ENCODE measurements at regions not wholly inside any gene's neighbourhood (a gene's known extent, or its start where the extent isn't known, plus 50 kb on each side); places are given as distances from the start of the nearest gene placed in this dataset.

DNA sequence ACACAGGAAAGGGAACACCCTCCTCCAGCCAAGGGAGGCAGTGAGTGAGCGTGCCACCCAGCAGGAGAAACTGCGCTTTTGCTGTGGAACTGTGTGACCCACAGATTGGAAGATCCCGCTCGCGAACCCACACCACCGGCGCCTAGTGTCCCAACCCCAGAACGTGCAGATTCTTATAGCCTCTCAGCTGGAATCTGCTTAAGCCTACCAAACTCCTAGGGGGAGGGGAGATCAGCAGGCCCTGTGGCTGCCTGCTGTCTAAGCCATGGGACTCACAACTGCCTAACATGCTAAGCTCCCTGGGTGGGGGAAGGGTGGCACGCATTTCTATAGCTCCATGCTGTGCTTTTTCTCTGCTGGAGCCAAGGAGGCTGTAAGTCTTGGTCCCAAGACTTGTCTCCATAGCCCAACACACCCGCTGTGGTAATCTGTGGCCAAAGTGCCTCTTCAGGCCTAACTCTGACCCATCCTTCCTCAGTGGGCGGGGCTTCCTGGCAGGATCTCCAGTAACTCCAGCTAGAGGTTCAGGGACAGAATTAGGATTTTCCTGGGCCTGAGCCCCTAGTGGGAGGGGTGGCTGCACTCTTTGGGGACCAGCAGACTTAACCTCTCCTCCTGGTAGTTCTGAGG is 485.0 kb downstream of the TAF11L14 start:
- DNase-seq = no peak

DNA sequence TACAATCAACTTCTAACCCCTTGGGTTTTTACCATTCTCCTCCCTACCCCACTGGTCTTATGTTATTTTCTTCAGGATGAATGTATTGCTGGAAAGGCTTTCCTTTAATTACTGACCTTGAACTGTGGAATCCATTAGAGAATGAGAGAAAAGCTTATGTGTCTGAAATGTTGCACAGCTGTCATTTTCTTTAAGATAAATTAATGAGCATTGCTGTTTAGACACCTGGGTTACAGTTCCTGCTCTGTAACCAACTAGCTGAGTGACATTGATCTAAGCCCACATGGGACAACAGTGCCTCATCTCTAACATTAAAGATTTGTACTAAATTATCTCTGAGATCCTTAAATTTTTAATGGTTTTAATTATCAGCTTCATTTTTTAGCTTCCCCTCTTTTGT is 507.0 kb downstream of the TAF11L14 start:
- DNase-seq = no peak

DNA sequence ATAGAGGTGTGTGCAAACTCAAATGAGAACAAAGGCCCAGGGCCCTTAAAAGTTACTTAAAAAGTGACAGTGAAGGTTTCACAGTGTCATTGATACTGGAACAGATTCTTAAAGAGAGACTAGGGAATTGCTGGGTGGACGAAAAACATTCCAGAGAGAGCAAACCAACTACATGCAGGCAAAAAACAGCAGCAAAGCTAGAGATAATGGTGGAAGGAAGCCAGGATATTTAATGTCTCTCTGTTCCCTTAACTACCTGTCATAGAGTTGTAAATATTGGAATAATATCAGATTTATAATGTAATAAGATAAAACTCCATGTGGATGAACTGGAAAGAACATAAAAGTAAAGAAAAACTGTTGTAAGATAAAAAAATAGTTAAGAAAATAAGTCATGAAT is 508.6 kb downstream of the TAF11L14 start:
- DNase-seq = no peak

DNA sequence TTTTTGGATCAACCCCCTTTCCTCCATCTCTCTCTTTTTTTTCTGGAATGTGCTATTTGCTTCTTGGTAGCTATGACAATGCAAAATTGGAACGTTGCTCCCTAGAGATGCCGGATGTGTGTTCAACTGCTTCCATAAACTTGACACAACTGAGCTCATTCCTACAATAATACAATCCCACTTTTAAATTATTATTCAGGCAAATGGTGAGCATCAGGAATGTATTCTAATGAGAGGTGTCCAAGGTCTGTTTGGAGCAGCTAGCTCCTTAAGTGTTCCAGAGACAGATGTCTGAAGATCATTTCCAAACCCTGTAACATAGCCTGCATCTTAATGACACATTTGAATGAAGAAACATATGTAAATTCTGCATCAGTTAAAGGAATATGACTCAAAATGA is 518.4 kb downstream of the TAF11L14 start:
- DNase-seq = peak; percentile 45

GRCh38 chr5:18158166-18158565 is 523.9 kb downstream of the TAF11L14 start:
- DNase-seq = no peak

DNA sequence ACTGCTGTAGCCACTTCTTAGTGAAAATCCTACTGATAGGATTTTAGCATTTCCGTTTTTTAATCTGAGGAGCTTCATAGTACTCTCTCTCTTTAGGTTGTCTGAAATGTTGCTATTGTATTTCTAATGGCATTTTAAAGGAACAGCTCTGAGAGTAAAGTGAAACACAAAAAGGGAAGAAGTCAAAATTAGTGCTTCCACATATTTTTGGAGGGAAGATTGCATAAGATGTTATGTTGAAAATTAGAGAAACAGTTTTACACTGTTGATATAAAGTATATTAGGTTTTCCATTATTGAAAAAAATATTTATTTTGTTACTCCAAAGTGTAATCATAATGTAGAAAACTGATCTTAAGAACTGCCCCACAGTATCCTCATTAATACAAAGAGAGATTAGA is 525.1 kb downstream of the TAF11L14 start:
- no peak for DNase-seq

GRCh38 chr5:18171684-18172083 is 537.4 kb downstream of the TAF11L14 start:
- DNase-seq = no peak

DNA sequence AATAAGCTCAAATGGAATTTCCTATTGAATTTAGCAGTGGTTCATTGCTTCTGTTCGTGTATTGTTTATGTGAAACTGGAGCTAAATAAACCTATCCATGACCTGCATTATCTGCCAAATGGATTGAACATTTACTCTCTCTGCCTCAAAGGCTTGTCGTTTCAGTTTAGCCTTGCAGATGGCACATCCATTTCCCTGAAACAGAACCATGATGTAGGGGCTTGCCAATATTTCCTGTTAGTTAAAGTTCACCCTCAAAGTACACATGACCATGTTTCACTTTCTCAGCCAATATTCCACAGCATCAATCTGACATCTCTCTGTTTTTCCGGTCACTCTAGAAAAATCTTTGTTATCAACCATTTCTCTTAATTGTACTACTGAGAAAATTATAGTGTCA is 545.3 kb downstream of the TAF11L14 start:
- no peak for DNase-seq

GRCh38 chr5:18181575-18181974 is 547.3 kb downstream of the TAF11L14 start:
- no peak for DNase-seq

GRCh38 chr5:18195910-18196309 is 561.6 kb downstream of the TAF11L14 start:
- no peak for DNase-seq

GRCh38 chr5:18197734-18198133 is 563.5 kb downstream of the TAF11L14 start:
- DNase-seq = no peak

DNA sequence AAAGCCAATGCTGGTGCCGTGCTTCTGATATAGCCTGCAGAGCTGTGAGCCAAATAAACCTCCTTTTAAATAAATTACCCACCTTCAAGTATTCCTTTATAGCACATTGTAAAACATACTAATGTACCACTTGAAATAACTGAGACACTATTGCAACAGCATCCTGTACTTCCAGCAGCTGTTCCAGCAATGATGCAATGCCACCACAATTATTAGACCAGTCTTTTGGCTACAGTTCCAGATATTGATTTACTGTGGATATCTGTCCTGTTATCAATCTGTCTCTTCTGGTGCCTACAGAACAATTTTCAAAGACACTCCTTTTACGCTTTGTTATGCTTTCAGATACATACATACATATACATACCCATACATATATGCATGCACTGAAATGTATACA is 567.9 kb downstream of the TAF11L14 start:
- DNase-seq = no peak

DNA sequence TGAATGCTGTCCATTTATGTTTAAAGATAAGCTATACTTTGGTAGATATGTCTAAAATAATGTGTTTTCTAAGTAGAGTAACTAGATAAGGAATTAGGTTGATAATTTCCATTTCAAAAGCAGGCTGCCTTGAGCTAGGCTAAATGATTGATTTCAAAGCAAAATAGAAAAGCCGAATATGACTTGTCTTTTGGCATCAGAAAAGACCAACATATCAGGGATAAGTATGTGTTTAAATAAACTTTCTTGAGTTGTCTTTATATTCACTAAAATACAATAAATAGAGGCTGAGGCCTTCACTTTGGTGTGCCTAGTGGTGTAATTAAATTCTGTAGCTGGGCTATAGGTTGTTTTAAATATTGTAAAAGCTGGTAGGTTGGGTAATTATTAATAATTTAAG is 569.0 kb downstream of the TAF11L14 start:
- DNase-seq = no peak

GRCh38 chr5:18213666-18214065 is 579.4 kb downstream of the TAF11L14 start:
- no peak for DNase-seq

- DNase-seq = no peak
These were observed 581.8 kb downstream of the TAF11L14 start for GRCh38 chr5:18216016-18216415.

DNA sequence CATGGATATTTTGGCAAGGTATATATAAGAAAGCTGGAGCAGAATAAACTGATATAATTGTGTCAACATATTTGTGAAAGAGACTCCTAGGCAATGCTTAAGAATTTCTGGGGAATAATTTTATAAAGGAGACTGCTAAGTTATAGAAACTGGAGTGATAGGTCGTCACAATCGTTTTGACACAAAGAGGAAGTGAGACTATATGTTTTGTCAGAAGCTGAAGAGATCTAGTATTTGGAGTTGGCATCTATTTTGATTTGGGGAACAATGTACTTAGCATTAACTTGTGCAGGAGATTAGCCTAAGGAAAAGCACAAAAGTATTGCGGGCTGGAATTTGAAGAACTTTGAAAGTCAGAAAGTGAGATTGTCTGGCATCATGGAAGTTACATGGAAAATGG is 582.5 kb downstream of the TAF11L14 start:
- no peak for DNase-seq

DNA sequence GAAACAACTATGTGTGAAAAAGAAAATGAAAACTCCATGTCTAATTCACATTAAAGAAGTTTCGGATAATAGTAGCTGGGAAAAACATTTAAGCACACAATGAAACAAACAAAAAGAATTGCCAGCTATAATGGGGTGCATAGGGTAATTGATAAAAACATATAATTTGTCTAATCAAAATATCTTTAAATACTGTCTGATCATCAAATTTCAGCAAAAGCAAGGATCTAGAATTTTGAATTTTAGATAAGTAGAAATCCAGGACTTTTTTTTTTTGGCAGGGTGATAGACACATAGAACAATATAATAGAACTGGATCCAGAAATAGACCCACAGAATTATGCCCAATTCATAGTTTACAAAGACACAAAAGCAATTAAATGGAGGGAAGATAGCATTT is 585.0 kb downstream of the TAF11L14 start:
- no peak for DNase-seq

GRCh38 chr5:18220631-18221030 is 586.4 kb downstream of the TAF11L14 start:
- DNase-seq = no peak

DNA sequence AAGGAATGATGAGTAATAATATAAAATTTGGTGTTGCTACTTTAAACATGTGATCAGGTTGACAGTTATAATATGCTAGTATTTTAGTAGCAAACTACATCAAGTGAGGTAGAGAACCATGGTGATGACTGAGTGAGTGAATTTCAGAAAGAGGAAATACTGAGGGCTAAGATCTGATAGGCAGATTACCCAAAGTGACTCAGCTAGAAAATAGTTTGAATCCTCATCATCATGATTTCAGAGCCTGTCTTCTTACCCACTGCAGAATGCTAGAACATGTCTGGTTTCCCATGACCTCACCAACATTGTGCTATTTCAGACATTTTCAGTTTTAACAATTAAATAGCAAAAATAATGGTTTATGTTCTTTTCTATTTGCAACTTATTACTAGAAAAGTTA is 602.1 kb downstream of the TAF11L14 start:
- no peak for DNase-seq

- no peak for DNase-seq
These were observed 604.1 kb downstream of the TAF11L14 start for GRCh38 chr5:18238321-18238720.

GRCh38 chr5:18240971-18241370 is 606.7 kb downstream of the TAF11L14 start:
- no peak for DNase-seq

- DNase-seq = no peak
These were observed 609.6 kb downstream of the TAF11L14 start for GRCh38 chr5:18243846-18244245.

- DNase-seq = no peak
These were observed 610.0 kb downstream of the TAF11L14 start for GRCh38 chr5:18244309-18244708.

DNA sequence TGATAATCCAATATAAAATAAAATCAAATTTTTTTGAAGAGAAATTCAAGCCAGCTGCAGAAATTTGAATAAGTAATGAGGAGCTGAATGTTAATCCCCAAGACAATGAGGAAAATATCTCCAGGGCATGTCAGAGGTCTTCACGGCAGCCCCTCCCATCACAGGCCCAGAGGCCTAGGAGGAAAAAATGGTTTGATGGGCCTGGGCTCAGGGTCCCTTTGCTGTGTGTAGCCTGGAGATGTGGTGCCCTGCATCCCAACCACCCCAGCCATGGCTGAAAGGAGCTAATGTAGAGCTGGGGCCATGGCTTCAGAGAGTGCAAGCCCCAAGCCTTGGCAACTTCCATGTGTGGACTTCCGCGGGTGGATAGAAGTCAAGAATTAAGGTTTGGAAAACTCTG is 618.3 kb downstream of the TAF11L14 start:
- no peak for DNase-seq

- no peak for DNase-seq
These were observed 630.0 kb downstream of the TAF11L14 start for GRCh38 chr5:18264126-18264882.

Data from right hindlimb (tissue), 1 donor.